ENCODE measurements at regions not wholly inside any gene's neighbourhood (a gene's known extent, or its start where the extent isn't known, plus 50 kb on each side); places are given as distances from the start of the nearest gene placed in this dataset.

- Mint-ChIP-seq H3K27me3 (ENCODE audit: low read depth) (no peaks in the 10 kb centered on the region), H3K4me1 (ENCODE audit: low read depth) (no peaks in the 10 kb centered on the region), H3K9me3 (peaks cover 11% of the 10 kb centered on the region), H3K36me3 (ENCODE audit: low read depth) (no peaks in the 10 kb centered on the region), H3K4me3 (no peak overlapping the region), H3K27ac (no peak overlapping the region)
These were observed 51.8 kb upstream of the TLE1 start for GRCh38 chr9:81741103-81741502.

- H3K4me1 Mint-ChIP-seq (ENCODE audit: low read depth), result no peaks in the 10 kb centered on the region
- H3K4me3 Mint-ChIP-seq, result no peak overlapping the region
- peaks cover 4% of the 10 kb centered on the region for H3K9me3 Mint-ChIP-seq
- H3K36me3 Mint-ChIP-seq (ENCODE audit: low read depth), result no peaks in the 10 kb centered on the region
- no peaks in the 10 kb centered on the region for H3K27me3 Mint-ChIP-seq (ENCODE audit: low read depth)
- H3K27ac Mint-ChIP-seq, result no peak overlapping the region
These were observed 58.7 kb upstream of the TLE1 start for GRCh38 chr9:81748091-81748490.

GRCh38 chr9:81753436-81753835 lies 64.1 kb upstream of the TLE1 start:
- Mint-ChIP-seq H3K36me3 (ENCODE audit: low read depth) (no peaks in the 10 kb centered on the region), H3K27ac (no peak overlapping the region), H3K9me3 (no peaks in the 10 kb centered on the region), H3K27me3 (ENCODE audit: low read depth) (no peaks in the 10 kb centered on the region), H3K4me3 (no peak overlapping the region), H3K4me1 (ENCODE audit: low read depth) (no peaks in the 10 kb centered on the region)

GRCh38 chr9:81754245-81754644 lies 64.9 kb upstream of the TLE1 start:
- Mint-ChIP-seq H3K9me3 (no peaks in the 10 kb centered on the region), H3K36me3 (ENCODE audit: low read depth) (no peaks in the 10 kb centered on the region), H3K27me3 (ENCODE audit: low read depth) (no peaks in the 10 kb centered on the region), H3K27ac (no peak overlapping the region), H3K4me3 (no peak overlapping the region), H3K4me1 (ENCODE audit: low read depth) (no peaks in the 10 kb centered on the region)

- Mint-ChIP-seq H3K9me3 (no peaks in the 10 kb centered on the region), H3K4me3 (no peak overlapping the region), H3K27ac (no peak overlapping the region), H3K36me3 (ENCODE audit: low read depth) (no peaks in the 10 kb centered on the region), H3K27me3 (ENCODE audit: low read depth) (no peaks in the 10 kb centered on the region), H3K4me1 (ENCODE audit: low read depth) (no peaks in the 10 kb centered on the region)
These were observed 66.4 kb upstream of the TLE1 start for GRCh38 chr9:81755721-81756120.

- no peaks in the 10 kb centered on the region for H3K27me3 Mint-ChIP-seq (ENCODE audit: low read depth)
- H3K27ac Mint-ChIP-seq, result no peak overlapping the region
- H3K9me3 Mint-ChIP-seq, result no peaks in the 10 kb centered on the region
- H3K4me1 Mint-ChIP-seq (ENCODE audit: low read depth), result no peaks in the 10 kb centered on the region
- H3K4me3 Mint-ChIP-seq, result no peak overlapping the region
- no peaks in the 10 kb centered on the region for H3K36me3 Mint-ChIP-seq (ENCODE audit: low read depth)
These were observed 67.2 kb upstream of the TLE1 start for GRCh38 chr9:81756561-81756960.

GRCh38 chr9:81758123-81758797 lies 68.9 kb upstream of the TLE1 start:
- Mint-ChIP-seq H3K4me3 (no peak overlapping the region), H3K36me3 (ENCODE audit: low read depth) (no peaks in the 10 kb centered on the region), H3K9me3 (no peaks in the 10 kb centered on the region), H3K27me3 (ENCODE audit: low read depth) (no peaks in the 10 kb centered on the region), H3K4me1 (ENCODE audit: low read depth) (no peaks in the 10 kb centered on the region), H3K27ac (no peak overlapping the region)

DNA sequence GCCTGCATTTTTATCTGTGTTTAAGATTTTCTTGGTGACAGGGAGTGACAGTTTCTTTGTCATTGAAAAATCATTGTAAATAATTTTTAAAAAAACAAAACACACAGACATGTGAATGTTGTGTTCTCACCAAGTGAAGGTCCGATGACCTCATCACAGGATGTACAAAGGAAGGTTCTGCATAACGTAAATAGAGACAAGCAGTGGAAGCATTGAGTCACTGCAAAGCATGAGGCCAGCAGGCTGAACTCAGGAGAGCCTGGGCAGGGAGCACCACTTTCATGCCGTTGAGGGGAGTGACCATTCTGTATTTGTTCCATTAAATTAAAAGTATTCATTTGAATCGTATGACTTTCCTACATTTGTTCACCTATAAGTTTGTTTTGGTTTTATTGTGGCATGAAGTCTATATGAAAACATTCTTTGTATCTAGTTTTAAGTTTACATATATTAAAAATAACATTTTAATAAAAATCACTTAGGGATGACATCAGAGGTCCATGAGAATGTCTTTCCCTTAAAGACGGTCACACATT lies 70.4 kb upstream of the TLE1 start:
- Mint-ChIP-seq H3K36me3 (ENCODE audit: low read depth) (no peaks in the 10 kb centered on the region), H3K9me3 (no peaks in the 10 kb centered on the region), H3K4me1 (ENCODE audit: low read depth) (no peaks in the 10 kb centered on the region), H3K27ac (no peak overlapping the region), H3K4me3 (no peak overlapping the region), H3K27me3 (ENCODE audit: low read depth) (no peaks in the 10 kb centered on the region)

DNA sequence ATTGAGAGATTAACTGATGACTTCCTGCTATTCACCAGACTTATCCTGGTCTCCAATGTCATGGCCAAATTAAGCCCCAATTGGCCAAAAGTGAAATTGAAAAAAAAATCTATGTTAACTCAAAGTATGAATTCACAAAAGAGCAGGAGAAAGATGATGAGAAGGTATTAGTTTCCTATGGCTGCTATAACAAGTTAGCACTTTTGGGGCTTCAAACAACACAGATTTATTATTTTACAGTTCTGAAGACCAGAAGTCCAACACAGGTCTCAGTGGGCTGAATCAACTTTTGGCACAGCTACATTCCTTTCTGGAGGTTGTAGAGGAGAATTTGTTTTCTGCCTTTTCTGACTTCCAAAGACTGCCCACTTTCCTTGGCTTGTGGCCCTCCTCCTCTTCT lies 78.6 kb upstream of the TLE1 start:
- no peak overlapping the region for H3K4me3 Mint-ChIP-seq
- no peaks in the 10 kb centered on the region for H3K4me1 Mint-ChIP-seq (ENCODE audit: low read depth)
- H3K36me3 Mint-ChIP-seq (ENCODE audit: low read depth), result no peaks in the 10 kb centered on the region
- no peaks in the 10 kb centered on the region for H3K27me3 Mint-ChIP-seq (ENCODE audit: low read depth)
- no peak overlapping the region for H3K27ac Mint-ChIP-seq
- peaks cover 7% of the 10 kb centered on the region for H3K9me3 Mint-ChIP-seq

- H3K27me3 Mint-ChIP-seq (ENCODE audit: low read depth), result no peaks in the 10 kb centered on the region
- no peaks in the 10 kb centered on the region for H3K4me1 Mint-ChIP-seq (ENCODE audit: low read depth)
- no peak overlapping the region for H3K27ac Mint-ChIP-seq
- no peak overlapping the region for H3K4me3 Mint-ChIP-seq
- H3K9me3 Mint-ChIP-seq, result no peaks in the 10 kb centered on the region
- no peaks in the 10 kb centered on the region for H3K36me3 Mint-ChIP-seq (ENCODE audit: low read depth)
These were observed 82.2 kb upstream of the TLE1 start for GRCh38 chr9:81771571-81771970.

DNA sequence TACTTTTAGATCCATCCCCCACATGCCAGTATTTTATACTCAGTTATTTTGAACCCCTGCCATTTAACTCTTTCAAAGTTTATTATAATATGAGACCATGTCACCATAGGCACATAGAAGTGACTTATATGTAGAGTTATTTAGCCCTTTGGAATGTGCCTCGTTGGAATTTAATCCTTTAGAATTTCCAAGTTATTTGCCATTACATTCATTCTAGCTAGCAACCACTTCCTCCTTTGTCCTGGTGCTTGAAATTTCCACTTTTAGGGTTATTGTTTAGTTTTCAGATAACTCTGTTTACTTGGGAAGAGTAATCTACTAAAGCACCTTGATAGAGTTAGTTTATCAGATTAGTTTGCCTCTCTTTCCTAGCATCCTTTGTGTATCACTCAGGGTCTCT lies 82.8 kb upstream of the TLE1 start:
- no peaks in the 10 kb centered on the region for H3K9me3 Mint-ChIP-seq
- H3K27ac Mint-ChIP-seq, result no peak overlapping the region
- H3K27me3 Mint-ChIP-seq (ENCODE audit: low read depth), result no peaks in the 10 kb centered on the region
- no peaks in the 10 kb centered on the region for H3K4me1 Mint-ChIP-seq (ENCODE audit: low read depth)
- H3K4me3 Mint-ChIP-seq, result no peak overlapping the region
- H3K36me3 Mint-ChIP-seq (ENCODE audit: low read depth), result no peaks in the 10 kb centered on the region

GRCh38 chr9:81776390-81776789 lies 87.0 kb upstream of the TLE1 start:
- no peaks in the 10 kb centered on the region for H3K27me3 Mint-ChIP-seq (ENCODE audit: low read depth)
- peaks cover 3% of the 10 kb centered on the region for H3K9me3 Mint-ChIP-seq
- no peaks in the 10 kb centered on the region for H3K4me1 Mint-ChIP-seq (ENCODE audit: low read depth)
- H3K4me3 Mint-ChIP-seq, result no peak overlapping the region
- no peaks in the 10 kb centered on the region for H3K36me3 Mint-ChIP-seq (ENCODE audit: low read depth)
- H3K27ac Mint-ChIP-seq, result no peak overlapping the region

DNA sequence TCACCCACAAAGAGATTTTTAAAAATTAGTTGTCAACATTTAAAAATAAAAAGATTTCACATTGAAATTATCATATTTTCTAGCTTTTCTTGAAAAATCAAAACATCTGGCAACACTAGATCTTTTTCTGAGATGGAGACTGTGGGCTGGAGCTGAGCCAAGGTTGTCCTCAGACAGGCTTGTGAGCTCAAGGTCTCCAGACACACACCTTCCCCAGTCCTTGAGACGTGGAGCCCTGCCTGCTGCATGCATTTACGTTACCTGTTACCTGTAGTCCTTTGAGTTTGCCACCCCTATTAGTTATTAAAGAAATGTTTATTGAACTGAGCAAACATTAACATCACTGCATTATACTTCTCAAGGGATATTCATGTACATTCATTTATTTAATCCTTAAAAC lies 87.5 kb upstream of the TLE1 start:
- Mint-ChIP-seq H3K27me3 (ENCODE audit: low read depth) (no peaks in the 10 kb centered on the region), H3K27ac (no peak overlapping the region), H3K4me1 (ENCODE audit: low read depth) (no peaks in the 10 kb centered on the region), H3K9me3 (peaks cover 3% of the 10 kb centered on the region), H3K4me3 (no peak overlapping the region), H3K36me3 (ENCODE audit: low read depth) (no peaks in the 10 kb centered on the region)

DNA sequence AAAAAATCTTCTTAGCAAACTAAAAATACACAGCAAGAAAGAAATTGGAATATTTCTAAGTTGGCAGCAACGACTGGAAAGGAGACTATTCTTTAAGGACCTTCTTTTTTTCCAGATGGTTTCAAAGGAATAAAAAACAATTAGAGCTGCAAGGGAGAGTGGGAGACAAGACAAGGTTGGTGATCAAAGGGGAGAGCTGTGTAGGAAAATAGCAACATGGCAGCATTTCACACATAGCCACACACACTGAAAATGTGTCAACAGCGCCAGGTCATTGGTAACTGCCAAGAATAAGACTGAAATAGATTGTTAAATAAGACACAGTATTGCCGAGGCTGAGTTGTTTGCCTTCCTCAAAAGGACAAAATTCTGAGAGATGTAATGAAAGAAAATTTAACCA lies 88.1 kb upstream of the TLE1 start:
- Mint-ChIP-seq H3K27me3 (ENCODE audit: low read depth) (no peaks in the 10 kb centered on the region), H3K4me1 (ENCODE audit: low read depth) (no peaks in the 10 kb centered on the region), H3K36me3 (ENCODE audit: low read depth) (no peaks in the 10 kb centered on the region), H3K27ac (no peak overlapping the region), H3K9me3 (peaks cover 3% of the 10 kb centered on the region), H3K4me3 (no peak overlapping the region)

DNA sequence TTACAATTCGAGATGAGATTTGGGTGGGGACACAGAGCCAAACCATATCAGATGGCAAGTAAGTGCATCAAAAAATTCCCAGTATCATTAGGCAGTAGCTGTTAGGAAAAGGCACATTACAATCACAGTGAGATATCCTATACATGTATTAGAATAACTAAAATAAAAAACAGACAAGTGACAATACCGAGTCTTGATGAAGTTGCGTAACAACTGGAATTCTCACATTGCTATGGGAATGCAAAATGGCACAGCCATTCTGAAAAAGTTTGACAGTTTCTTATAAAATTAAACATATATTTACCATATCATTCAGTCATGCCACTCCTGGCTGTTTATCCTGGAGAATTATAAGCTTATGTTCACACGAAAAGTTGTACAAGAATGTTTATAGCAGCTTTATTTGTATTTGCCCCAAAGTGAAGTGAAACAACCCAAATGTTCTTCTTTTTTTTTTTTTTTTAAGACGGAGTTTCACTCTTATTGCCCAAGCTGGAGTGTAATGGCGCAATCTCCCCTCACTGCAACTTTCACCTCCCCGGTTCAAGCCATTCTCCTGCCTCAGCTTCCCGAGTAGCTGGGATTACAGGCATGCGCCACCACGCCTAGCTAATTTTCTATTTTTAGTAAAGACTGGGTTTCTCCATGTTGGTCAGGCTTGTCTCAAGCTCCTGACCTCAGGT lies 93.1 kb upstream of the TLE1 start:
- Mint-ChIP-seq H3K4me3 (no peak overlapping the region), H3K27me3 (ENCODE audit: low read depth) (no peaks in the 10 kb centered on the region), H3K4me1 (ENCODE audit: low read depth) (no peaks in the 10 kb centered on the region), H3K27ac (no peak overlapping the region), H3K36me3 (ENCODE audit: low read depth) (no peaks in the 10 kb centered on the region), H3K9me3 (peaks cover 6% of the 10 kb centered on the region)
